K562 (cell line): ENCODE measurements at regions not wholly inside any gene's neighbourhood (a gene's known extent, or its start where the extent isn't known, plus 50 kb on each side); places are given as distances from the start of the nearest gene placed in this dataset.

Source experiments
- DDX20 ChIP-seq: fragments of 450-650 bp; IDR thresholded peaks from 2 replicates; pipeline ENCODE4 v1.6.1; 2016; ENCODE audit warnings: missing genetic modification characterization, low read depth, mild to moderate bottlenecking, missing compliant biosample characterization, moderate library complexity
- JUND ChIP-seq, 2 experiments: IDR thresholded peaks; 2 replicates in 1 of 2; 3 replicates in 1 of 2; pipeline ENCODE4 v1.6.1; 2011; ENCODE audit warnings: borderline replicate concordance in 2 of 2, low read depth in 2 of 2, low read length in 2 of 2, improper control_type of control experiment in 1 of 2, missing biosample characterization in 1 of 2, missing genetic modification characterization in 1 of 2, missing genetic modification reagents in 1 of 2
- MCM2 ChIP-seq: fragments of 450-650 bp; IDR thresholded peaks from 2 replicates; pipeline ENCODE4 v1.6.1; 2017; ENCODE audit warnings: low read depth, mild to moderate bottlenecking
- POLR2A ChIP-seq: fragments of 450-650 bp; conservative IDR thresholded peaks from 2 replicates; pipeline ENCODE4 v1.6.1; 2016
- POLR2AphosphoS5 ChIP-seq: IDR thresholded peaks from 2 replicates; pipeline ENCODE4 v1.6.1; 2011; ENCODE audit warnings: mild to moderate bottlenecking, low read depth, low read length, moderate library complexity; ENCODE audit not compliant: control insufficient read depth, insufficient read depth
- TGIF2 ChIP-seq: sonication (generic); formaldehyde crosslinking; IDR thresholded peaks from 2 replicates; pipeline ENCODE4 v1.8.1; 2022; ENCODE audit warnings: mild to moderate bottlenecking, missing genetic modification reagents, moderate library complexity
- ZNF121 ChIP-seq: sonication (generic); formaldehyde crosslinking; conservative IDR thresholded peaks from 2 replicates; pipeline ENCODE4 v1.8.0; 2022; ENCODE audit warnings: missing genetic modification reagents
- TF ChIP-seq, protein P1 (sequence below): fragments of 250-450 bp; sonication (Bioruptor Pico); IDR thresholded peaks from 2 replicates; pipeline ENCODE4 v1.5.0; 2021
- TF ChIP-seq, protein P2 (sequence below), 3 experiments: IDR thresholded peaks in 2 of 3; conservative IDR thresholded peaks in 1 of 3; 2 replicates each; pipeline ENCODE4 v1.5.1; 2011 to 2012; ENCODE audit warnings: low read length in 3 of 3, mild to moderate bottlenecking in 3 of 3, control low read depth in 2 of 3, improper control_type of control experiment in 1 of 3, inconsistent platforms in 1 of 3, low read depth in 1 of 3, mixed read lengths in 1 of 3, moderate library complexity in 1 of 3; ENCODE audit not compliant: insufficient read depth in 2 of 3
- TF ChIP-seq, protein P3 (sequence below): fragments of 450-650 bp; IDR thresholded peaks from 2 replicates; pipeline ENCODE4 v1.6.1; 2017; ENCODE audit warnings: mild to moderate bottlenecking, moderate library complexity
- TF ChIP-seq, protein P4 (sequence below): fragments of 450-650 bp; formaldehyde crosslinking; IDR thresholded peaks from 2 replicates; pipeline ENCODE4 v1.4.0; 2022; ENCODE audit warnings: missing genetic modification characterization

DNA sequence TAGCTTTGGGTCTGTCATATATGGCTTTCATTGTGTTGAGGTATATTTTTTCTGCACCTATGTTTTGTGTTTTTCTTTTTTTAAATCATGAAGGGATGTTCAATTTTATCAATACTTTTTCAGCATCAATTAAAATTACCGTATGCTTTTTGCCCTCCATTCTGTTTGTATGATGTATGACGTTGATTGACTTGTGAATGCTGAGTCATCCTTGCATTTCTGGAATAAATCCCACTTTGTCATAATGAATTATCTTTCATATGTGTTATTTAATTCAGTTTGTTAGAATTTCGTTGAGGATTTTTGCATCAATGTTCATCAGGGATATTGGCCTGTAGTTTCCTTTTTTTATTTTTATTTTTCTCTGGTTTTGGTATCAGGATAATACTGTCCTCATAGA, 790.9 kb downstream of the TMEM182 start:
- TF ChIP-seq JUND (IDR thresholded peaks at IDR 0.05; ENCODE audit: borderline replicate concordance, low read depth, low read length) (no peak), JUND (tag; IDR thresholded peaks at IDR 0.05; ENCODE audit: borderline replicate concordance, low read depth, low read length) (no peak), POLR2A (no peak), ZNF121 (CRISPR knock-in tag) (no peak), DDX20 (tag) (no peak), POLR2AphosphoS5 (no peak), MCM2 (no peak), TGIF2 (no peak)
- TF ChIP-seq, protein P1, sequence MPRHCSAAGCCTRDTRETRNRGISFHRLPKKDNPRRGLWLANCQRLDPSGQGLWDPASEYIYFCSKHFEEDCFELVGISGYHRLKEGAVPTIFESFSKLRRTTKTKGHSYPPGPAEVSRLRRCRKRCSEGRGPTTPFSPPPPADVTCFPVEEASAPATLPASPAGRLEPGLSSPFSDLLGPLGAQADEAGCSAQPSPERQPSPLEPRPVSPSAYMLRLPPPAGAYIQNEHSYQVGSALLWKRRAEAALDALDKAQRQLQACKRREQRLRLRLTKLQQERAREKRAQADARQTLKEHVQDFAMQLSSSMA (CRISPR knock-in tag), result no peak
- TF ChIP-seq, protein P2, sequence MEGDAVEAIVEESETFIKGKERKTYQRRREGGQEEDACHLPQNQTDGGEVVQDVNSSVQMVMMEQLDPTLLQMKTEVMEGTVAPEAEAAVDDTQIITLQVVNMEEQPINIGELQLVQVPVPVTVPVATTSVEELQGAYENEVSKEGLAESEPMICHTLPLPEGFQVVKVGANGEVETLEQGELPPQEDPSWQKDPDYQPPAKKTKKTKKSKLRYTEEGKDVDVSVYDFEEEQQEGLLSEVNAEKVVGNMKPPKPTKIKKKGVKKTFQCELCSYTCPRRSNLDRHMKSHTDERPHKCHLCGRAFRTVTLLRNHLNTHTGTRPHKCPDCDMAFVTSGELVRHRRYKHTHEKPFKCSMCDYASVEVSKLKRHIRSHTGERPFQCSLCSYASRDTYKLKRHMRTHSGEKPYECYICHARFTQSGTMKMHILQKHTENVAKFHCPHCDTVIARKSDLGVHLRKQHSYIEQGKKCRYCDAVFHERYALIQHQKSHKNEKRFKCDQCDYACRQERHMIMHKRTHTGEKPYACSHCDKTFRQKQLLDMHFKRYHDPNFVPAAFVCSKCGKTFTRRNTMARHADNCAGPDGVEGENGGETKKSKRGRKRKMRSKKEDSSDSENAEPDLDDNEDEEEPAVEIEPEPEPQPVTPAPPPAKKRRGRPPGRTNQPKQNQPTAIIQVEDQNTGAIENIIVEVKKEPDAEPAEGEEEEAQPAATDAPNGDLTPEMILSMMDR (IDR thresholded peaks at IDR 0.05 in 2 of 3, conservative IDR thresholded peaks at IDR 0.05 in 1 of 3; ENCODE audit: insufficient read depth in 2 of 3, low read depth in 1 of 3, low read length in 3 of 3), result no peak
- TF ChIP-seq, protein P3, sequence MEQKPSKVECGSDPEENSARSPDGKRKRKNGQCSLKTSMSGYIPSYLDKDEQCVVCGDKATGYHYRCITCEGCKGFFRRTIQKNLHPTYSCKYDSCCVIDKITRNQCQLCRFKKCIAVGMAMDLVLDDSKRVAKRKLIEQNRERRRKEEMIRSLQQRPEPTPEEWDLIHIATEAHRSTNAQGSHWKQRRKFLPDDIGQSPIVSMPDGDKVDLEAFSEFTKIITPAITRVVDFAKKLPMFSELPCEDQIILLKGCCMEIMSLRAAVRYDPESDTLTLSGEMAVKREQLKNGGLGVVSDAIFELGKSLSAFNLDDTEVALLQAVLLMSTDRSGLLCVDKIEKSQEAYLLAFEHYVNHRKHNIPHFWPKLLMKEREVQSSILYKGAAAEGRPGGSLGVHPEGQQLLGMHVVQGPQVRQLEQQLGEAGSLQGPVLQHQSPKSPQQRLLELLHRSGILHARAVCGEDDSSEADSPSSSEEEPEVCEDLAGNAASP, result no peak
- TF ChIP-seq, protein P4, sequence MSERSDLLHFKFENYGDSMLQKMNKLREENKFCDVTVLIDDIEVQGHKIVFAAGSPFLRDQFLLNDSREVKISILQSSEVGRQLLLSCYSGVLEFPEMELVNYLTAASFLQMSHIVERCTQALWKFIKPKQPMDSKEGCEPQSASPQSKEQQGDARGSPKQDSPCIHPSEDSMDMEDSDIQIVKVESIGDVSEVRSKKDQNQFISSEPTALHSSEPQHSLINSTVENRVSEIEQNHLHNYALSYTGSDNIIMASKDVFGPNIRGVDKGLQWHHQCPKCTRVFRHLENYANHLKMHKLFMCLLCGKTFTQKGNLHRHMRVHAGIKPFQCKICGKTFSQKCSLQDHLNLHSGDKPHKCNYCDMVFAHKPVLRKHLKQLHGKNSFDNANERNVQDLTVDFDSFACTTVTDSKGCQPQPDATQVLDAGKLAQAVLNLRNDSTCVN (CRISPR knock-in tag), result no peak
